K562 (cell line): ENCODE measurements at regions not wholly inside any gene's neighbourhood (a gene's known extent, or its start where the extent isn't known, plus 50 kb on each side); places are given as distances from the start of the nearest gene placed in this dataset.

Source experiments
- ATAC-seq: fragments of 200-7000 bp; cut with Tn5 transposase; 3 replicates; pipeline ENCODE4 v1.9.1; 2020; ENCODE audit warnings: moderate library complexity
- BruUV-seq: library from RNA; stranded (reverse); fragments of 400-500 nt; replicated peaks from 2 replicates; lab custom pipeline; 2021; lab: Mats Ljungman, UMichigan
- CTCF ChIA-PET: fragments of 300-600 bp; formaldehyde crosslinking; extraction: SDS; loops from one replicate; lab custom pipeline; 2021; ENCODE audit warnings: low intra/inter-chr PET ratio; lab: Yijun Ruan, JAX
- POLR2A ChIA-PET: fragments of 300-600, 350-650 bp; sonication (Branson Sonifier 250); formaldehyde crosslinking; extraction: SDS; loops from one replicate; lab custom pipeline; 2021; ENCODE audit warnings: antibody characterized with exemption, inconsistent platforms; lab: Yijun Ruan, JAX
- DNase-seq, 4 experiments: peaks; one replicate each; pipeline versions ENCODE4 v3.0.0 to v3.0.0-alpha.2; 2011 to 2018; ENCODE audit warnings: low spot score in 3 of 4, mixed read lengths in 3 of 4; ENCODE audit errors: extremely low read depth in 1 of 4
- FAIRE-seq: peaks from 2 replicates; lab custom pipeline; 2011; peaks lifted over from hg19 to GRCh38; lab: Jason Lieb, UNC
- H2AFZ ChIP-seq: 2 replicates; pipeline ENCODE4 v1.6.0; 2011; ENCODE audit warnings: low read depth, low read length, control low read depth, inconsistent platforms
- H3K27ac ChIP-seq: fragments of 200-600 bp; 3 replicates; pipeline ENCODE4 v1.8.0; 2011; ENCODE audit warnings: low read depth, mild to moderate bottlenecking, control low read depth, inconsistent platforms, low read length, moderate library complexity, mixed read lengths; ENCODE audit errors: extremely low read depth
- H3K27me3 ChIP-seq, 2 experiments: fragments of 300-600 bp in 1 of 2; 2 replicates in 1 of 2; 3 replicates in 1 of 2; pipeline versions ENCODE4 v1.6.0 to v1.8.0; 2011; ENCODE audit warnings: inconsistent platforms in 2 of 2, low read length in 2 of 2, mild to moderate bottlenecking in 1 of 2, mixed read lengths in 1 of 2, moderate library complexity in 1 of 2; ENCODE audit not compliant: control insufficient read depth in 2 of 2, insufficient read depth in 2 of 2
- H3K36me3 ChIP-seq: fragments of 300-600 bp; 3 replicates; pipeline ENCODE4 v1.8.0; 2011; ENCODE audit warnings: mild to moderate bottlenecking, low read length, inconsistent platforms; ENCODE audit not compliant: control insufficient read depth, insufficient read depth
- H3K4me1 ChIP-seq, 2 experiments: fragments of 200-600 bp in 1 of 2; replicated peaks in 1 of 2; 2 replicates in 1 of 2; 3 replicates in 1 of 2; pipeline versions ENCODE4 v1.5.1 to v1.8.0; 2011; ENCODE audit warnings: inconsistent platforms in 2 of 2, low read length in 2 of 2, mild to moderate bottlenecking in 1 of 2, mixed read lengths in 1 of 2, moderate library complexity in 1 of 2; ENCODE audit not compliant: control insufficient read depth in 2 of 2, insufficient read depth in 2 of 2
- H3K4me2 ChIP-seq: 2 replicates; pipeline ENCODE4 v1.6.1; 2011; ENCODE audit warnings: low read length, control low read depth, inconsistent platforms, mixed read lengths; ENCODE audit not compliant: insufficient read depth
- H3K4me3 ChIP-seq: fragments of 200-600 bp; sonication (generic), shearing (Covaris generic); 2 replicates; pipeline ENCODE4 v1.5.1; 2016; ENCODE audit warnings: control low read depth, inconsistent platforms
- H3K79me2 ChIP-seq: fragments of 200-600 bp; 3 replicates; pipeline ENCODE4 v1.8.0; 2011; ENCODE audit warnings: low read length, inconsistent platforms; ENCODE audit not compliant: control insufficient read depth, insufficient read depth
- H3K9ac ChIP-seq, 2 experiments: 2 replicates each; pipeline versions ENCODE4 v1.6.0 to v1.6.1; 2011; ENCODE audit warnings: low read depth in 2 of 2, low read length in 2 of 2, control low read depth in 1 of 2, inconsistent platforms in 1 of 2, mild to moderate bottlenecking in 1 of 2, mixed read lengths in 1 of 2; ENCODE audit not compliant: insufficient read depth in 1 of 2
- H3K9me1 ChIP-seq: one replicate; pipeline ENCODE4 v1.6.0; 2011; ENCODE audit warnings: inconsistent platforms, mild to moderate bottlenecking, low read length, moderate library complexity; ENCODE audit not compliant: control insufficient read depth, insufficient read depth
- H3K9me3 ChIP-seq: replicated peaks from 2 replicates; pipeline ENCODE4 v1.5.1; 2011; ENCODE audit warnings: low read depth, low read length, inconsistent platforms; ENCODE audit not compliant: control insufficient read depth, insufficient read depth
- H4K20me1 ChIP-seq: replicated peaks from 2 replicates; pipeline ENCODE4 v1.6.1; 2011; ENCODE audit warnings: low read length, inconsistent platforms, mixed read lengths; ENCODE audit not compliant: control insufficient read depth, insufficient read depth
- GTF2B ChIP-seq: IDR thresholded peaks from 2 replicates; pipeline ENCODE4 v1.6.1; 2011; ENCODE audit not compliant: insufficient read length; ENCODE audit errors: extremely low read depth
- SIX5 ChIP-seq, 2 experiments: IDR thresholded peaks; 2 replicates each; pipeline ENCODE4 v1.6.1; 2011; ENCODE audit warnings: low read length in 2 of 2, borderline replicate concordance in 1 of 2, low read depth in 1 of 2, mild to moderate bottlenecking in 1 of 2, moderate library complexity in 1 of 2; ENCODE audit not compliant: insufficient read depth in 1 of 2
- ZNF561 ChIP-seq: fragments of 450-650 bp; formaldehyde crosslinking; conservative IDR thresholded peaks from 2 replicates; pipeline ENCODE4 v1.4.0; 2020; ENCODE audit warnings: mild to moderate bottlenecking, moderate library complexity
- WGBS: fragments of 100-300 bp; shearing (Covaris generic); methylation state at CpG from one replicate; pipeline ENCODE4 v1.1.6; 2016; ENCODE audit warnings: low coverage, mixed read lengths; ENCODE audit not compliant: insufficient coverage; ENCODE audit errors: missing lambda C conversion rate; 5-methylcytosine and 5-hydroxymethylcytosine counted together
- in situ Hi-C: fragments of 300-500 bp; cut with MboI; formaldehyde crosslinking; loops from 4 replicates; pipeline ENCODE4 v1.15.0; 2018; ENCODE audit warnings: inconsistent platforms, mixed read lengths
- intact Hi-C: fragments of 100-400 bp; cut with micrococcal nuclease; formaldehyde crosslinking; loops from 2 replicates; pipeline ENCODE4 v1.14.2; 2022

DNA sequence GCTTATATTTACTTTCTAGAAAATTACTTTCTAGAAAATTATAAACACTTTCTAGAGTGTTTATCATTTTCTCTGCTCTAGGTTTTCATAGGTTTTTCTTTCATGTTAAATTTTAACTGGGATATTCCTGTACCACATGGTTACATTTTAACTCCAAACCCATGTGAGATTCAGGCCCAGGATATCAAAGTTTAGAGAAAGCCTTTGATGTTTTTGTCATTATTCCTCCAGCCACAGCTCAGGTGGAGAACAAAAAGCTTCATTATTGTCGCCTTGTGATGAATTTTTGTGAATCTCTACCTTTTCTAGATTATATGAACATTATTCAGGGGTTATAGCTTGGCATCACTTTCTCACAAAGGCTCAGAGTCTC lies 816.0 kb downstream of the SQOR start:
- ChIA-PET CTCF (no interaction called here), POLR2A (interaction anchor here (1.0 kb wide), 1 partner anchor 13 kb away, joined by 3 read pairs; no protein-coding TSS in a partner anchor)
- Histone ChIP-seq H3K4me1 (no peaks in the 10 kb centered on the region), H3K9me1 (no peaks in the 10 kb centered on the region), H3K27me3 (no peaks in the 10 kb centered on the region), H3K9me3 (no peaks in the 10 kb centered on the region; the same call in 1 of the 2 replicates), H2AFZ (no peak overlapping the region), H3K27ac (no peak overlapping the region), H3K36me3 (no peaks in the 10 kb centered on the region), H4K20me1 (no peaks in the 10 kb centered on the region), H3K4me2 (no peak overlapping the region), H3K9ac (no peak overlapping the region), H3K79me2 (no peaks in the 10 kb centered on the region), H3K4me3 (no peak overlapping the region)
- no peak for FAIRE-seq
- in situ Hi-C loops (no loop called here), intact Hi-C loops (no loop called here)
- BruUV-seq: no TSS peak
- 0% methylated on average over 1 of the region's 1 CpG for WGBS
- no peak for DNase-seq
- no peak for TF ChIP-seq SIX5 (IDR thresholded peaks at IDR 0.05; ENCODE audit: borderline replicate concordance in 1 of 2, insufficient read depth in 1 of 2, low read depth in 1 of 2, low read length in 2 of 2)
- no peak for ATAC-seq

DNA sequence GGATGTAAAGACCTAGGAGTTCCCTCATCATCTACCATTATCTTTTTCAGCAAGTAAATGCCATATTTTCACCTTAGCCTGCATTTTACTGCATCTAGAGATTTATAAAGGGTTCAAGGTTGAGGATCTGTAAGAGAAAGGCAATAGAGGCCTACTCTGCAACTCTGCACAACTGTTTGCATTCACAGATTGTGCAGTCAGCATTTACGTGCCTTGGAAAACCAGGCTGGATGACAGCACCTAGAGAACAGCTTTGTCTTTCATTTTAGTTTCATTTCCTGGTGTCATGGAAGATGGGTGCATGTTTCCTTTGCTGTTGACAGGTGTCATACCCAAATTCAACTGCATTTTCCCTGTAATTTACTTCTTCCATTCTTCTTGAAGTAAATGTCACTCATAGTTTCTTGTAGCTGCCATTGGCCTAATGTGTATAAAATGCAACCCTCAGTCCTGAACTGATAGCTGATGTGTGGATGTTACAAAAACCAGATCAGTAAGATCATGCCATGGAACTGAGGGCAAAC lies 817.5 kb downstream of the SQOR start:
- in situ Hi-C loops (no loop called here), intact Hi-C loops (no loop called here)
- 0% methylated on average over 1 of the region's 1 CpG for WGBS
- no peak for ATAC-seq
- Histone ChIP-seq H2AFZ (no peak overlapping the region), H3K36me3 (no peaks in the 10 kb centered on the region), H3K9me3 (no peaks in the 10 kb centered on the region; the same call in 1 of the 2 replicates), H3K9me1 (no peaks in the 10 kb centered on the region), H3K4me2 (no peak overlapping the region), H3K4me1 (no peaks in the 10 kb centered on the region), H3K4me3 (no peak overlapping the region), H3K27me3 (no peaks in the 10 kb centered on the region), H3K79me2 (no peaks in the 10 kb centered on the region), H3K9ac (no peak overlapping the region), H3K27ac (no peak overlapping the region), H4K20me1 (no peaks in the 10 kb centered on the region)
- DNase-seq: no peak
- POLR2A ChIA-PET: no interaction called here
- CTCF ChIA-PET: no interaction called here
- TF ChIP-seq ZNF561 (CRISPR knock-in tag): no peak
- no peak for TF ChIP-seq GTF2B
- BruUV-seq: no TSS peak
- FAIRE-seq: no peak
